T47D (cell line): ENCODE measurements at regions not wholly inside any gene's neighbourhood (a gene's known extent, or its start where the extent isn't known, plus 50 kb on each side); places are given as distances from the start of the nearest gene placed in this dataset.

Experiments
- DNase-seq, 2 experiments: peaks; one replicate each; pipeline versions ENCODE4 v3.0.0 to v3.0.0-alpha.2; 2011 to 2012; ENCODE audit warnings: low read depth in 1 of 2, low spot score in 1 of 2
- JUND ChIP-seq: IDR thresholded peaks from 2 replicates; pipeline ENCODE4 v1.6.1; 2012; ENCODE audit warnings: low read depth
- in situ Hi-C: cut with HindIII; loops from 2 replicates; pipeline ENCODE4 v1.10.0; 2016; ENCODE audit warnings: low sequenced_read_pairs, low pct_unique_long_range_greater_than_20kb

GRCh38 chr6:88244721-88245120 lies 78.6 kb upstream of the CNR1 start:
- DNase-seq, result no peak
- no peak for TF ChIP-seq JUND
- in situ Hi-C loops, result no loop called here

GRCh38 chr6:88238901-88239300 lies 72.8 kb upstream of the CNR1 start:
- no peak for TF ChIP-seq JUND
- DNase-seq, result no peak
- in situ Hi-C loops, result no loop called here

GRCh38 chr6:88238065-88238464 lies 71.9 kb upstream of the CNR1 start:
- in situ Hi-C loops, result no loop called here
- TF ChIP-seq JUND, result no peak
- peak in 1 of 2 experiments; percentile 14 for DNase-seq

- TF ChIP-seq JUND, result no peak
- no peak for DNase-seq
- in situ Hi-C loops, result no loop called here
These were observed 70.6 kb upstream of the CNR1 start for GRCh38 chr6:88236612-88237360.

GRCh38 chr6:88232753-88233152 lies 66.6 kb upstream of the CNR1 start:
- TF ChIP-seq JUND, result no peak
- no peak for DNase-seq
- in situ Hi-C loops, result no loop called here

- TF ChIP-seq JUND, result no peak
- no peak for DNase-seq
- in situ Hi-C loops, result no loop called here
These were observed 57.2 kb upstream of the CNR1 start for GRCh38 chr6:88223298-88223697.

- peak; percentile 9 to 55 for DNase-seq
- in situ Hi-C loops, result no loop called here
- TF ChIP-seq JUND, result no peak
These were observed 54.3 kb upstream of the CNR1 start for GRCh38 chr6:88220493-88220892.

GRCh38 chr6:88216182-88216581 lies 50.0 kb upstream of the CNR1 start:
- in situ Hi-C loops, result no loop called here
- no peak for TF ChIP-seq JUND
- no peak for DNase-seq
